ENCODE measurements at regions not wholly inside any gene's neighbourhood (a gene's known extent, or its start where the extent isn't known, plus 50 kb on each side); places are given as distances from the start of the nearest gene placed in this dataset.

- H2BK12ac ChIP-seq (ENCODE audit: low read depth, low read length): no peak overlapping the region
- no peaks in the 10 kb centered on the region for H4K20me1 ChIP-seq (replicated peaks in 1 of 2; ENCODE audit: control insufficient read depth in 1 of 2, insufficient read depth in 2 of 2, low read length in 2 of 2)
- no peaks in the 10 kb centered on the region for H3K9me3 ChIP-seq (ENCODE audit: insufficient read depth in 2 of 2, low read depth in 1 of 2, low read length in 1 of 2)
- no peak overlapping the region for H3K4ac ChIP-seq (replicated peaks; ENCODE audit: insufficient read length, low read depth, low read length)
- H2BK120ac ChIP-seq (replicated peaks; ENCODE audit: low read depth, low read length): no peak overlapping the region
- H2AK5ac ChIP-seq (ENCODE audit: low read depth, low read length): no peak overlapping the region
- no peak overlapping the region for H3K4me2 ChIP-seq (ENCODE audit: insufficient read depth in 1 of 2, low read depth in 2 of 2, low read length in 2 of 2)
- H3K36me3 ChIP-seq (ENCODE audit: control insufficient read depth in 2 of 4, insufficient read depth in 4 of 4, low read length in 3 of 4): no peaks in the 10 kb centered on the region
- H3K9ac ChIP-seq (replicated peaks in 1 of 4; ENCODE audit: extremely low read depth in 1 of 4, low read depth in 3 of 4, low read length in 3 of 4): no peak overlapping the region
- no peak overlapping the region for H3K56ac ChIP-seq (replicated peaks; ENCODE audit: insufficient read length, low read depth, low read length)
- peaks cover 1% of the 10 kb centered on the region; the same call in 1 of the 2 replicates for H3K23me2 ChIP-seq (ENCODE audit: low read depth, low read length)
- no peaks in the 10 kb centered on the region for H3K79me2 ChIP-seq (ENCODE audit: control insufficient read depth in 1 of 2, insufficient read depth in 2 of 2, low read length in 2 of 2)
- no peak overlapping the region for H4K8ac ChIP-seq (ENCODE audit: extremely low read depth, insufficient read depth, low read length)
- WGBS, 2 experiments (ENCODE audit: extremely low coverage in 1 of 2, insufficient coverage in 1 of 2, insufficient read length in 1 of 2, insufficient replicate concordance in 2 of 2, low coverage in 1 of 2, low lambda C conversion rate in 2 of 2, missing lambda C conversion rate in 1 of 2): 85% methylated on average over 3 of the region's 3 CpGs; no CpG with 5 or more reads in 1 of the 2 experiments
- no peak overlapping the region for H3K23ac ChIP-seq (ENCODE audit: insufficient read length)
- H3K27me3 ChIP-seq (replicated peaks in 1 of 4; ENCODE audit: control insufficient read depth in 3 of 4, extremely low read depth in 1 of 4, insufficient read depth in 3 of 4, low read length in 3 of 4): no peaks in the 10 kb centered on the region
- no peak overlapping the region for H3K18ac ChIP-seq (ENCODE audit: extremely low read depth, low read length)
- FAIRE-seq (no peak), DNase-seq (ENCODE audit: low read depth in 1 of 2, low spot score in 2 of 2) (no peak)
- H4K91ac ChIP-seq (replicated peaks; ENCODE audit: insufficient read length, low read length): no peak overlapping the region
- H2AFZ ChIP-seq (ENCODE audit: low read length): no peak overlapping the region
- no peak overlapping the region for H3K27ac ChIP-seq (ENCODE audit: low read depth, low read length)
- H3K4me1 ChIP-seq (replicated peaks in 1 of 4; ENCODE audit: control insufficient read depth in 3 of 4, insufficient read depth in 4 of 4, low read length in 3 of 4): no peaks in the 10 kb centered on the region
- no peak overlapping the region for H2BK5ac ChIP-seq (ENCODE audit: low read depth, low read length)
- H3K14ac ChIP-seq (ENCODE audit: insufficient read length): no peak overlapping the region
- ChIA-PET POLR2A (ENCODE audit: partially characterized antibody) (no interaction called here), CTCF (ENCODE audit: partially characterized antibody) (interaction anchor here (1.8 kb wide), 1 partner anchor 16 kb away, joined by 6 read pairs; no protein-coding TSS in a partner anchor)
- H4K5ac ChIP-seq (ENCODE audit: insufficient read length, low read depth, low read length): no peak overlapping the region
- H3K4me3 ChIP-seq (ENCODE audit: extremely low read depth in 1 of 4, insufficient read depth in 2 of 4, low read depth in 3 of 4, low read length in 4 of 4): no peak overlapping the region
- no peaks in the 10 kb centered on the region for H3K79me1 ChIP-seq (ENCODE audit: low read depth, low read length)
- H2BK20ac ChIP-seq (ENCODE audit: low read length): no peak overlapping the region
- no peak overlapping the region for H2BK15ac ChIP-seq (ENCODE audit: low read length)
- TF ChIP-seq CHD2 (IDR thresholded peaks at IDR 0.05; ENCODE audit: low read length) (no peak), SIRT6 (IDR thresholded peaks at IDR 0.05; ENCODE audit: low read length) (no peak), SAP30 (IDR thresholded peaks at IDR 0.05; ENCODE audit: insufficient read depth, insufficient replicate concordance, low read length) (no peak), TEAD4 (IDR thresholded peaks at IDR 0.05; ENCODE audit: low read depth, low read length) (no peak)
These were observed 322.5 kb downstream of the PMP22 start for GRCh38 chr17:14942526-14943190.

Measured in H1 (cell line).